Fibroblast of upper back skin (primary cell): ENCODE measurements at regions not wholly inside any gene's neighbourhood (a gene's known extent, or its start where the extent isn't known, plus 50 kb on each side); places are given as distances from the start of the nearest gene placed in this dataset.

ENCODE experiments used
- DNase-seq: peaks from one replicate; pipeline ENCODE4 v3.0.0-alpha.2; 2013

DNA sequence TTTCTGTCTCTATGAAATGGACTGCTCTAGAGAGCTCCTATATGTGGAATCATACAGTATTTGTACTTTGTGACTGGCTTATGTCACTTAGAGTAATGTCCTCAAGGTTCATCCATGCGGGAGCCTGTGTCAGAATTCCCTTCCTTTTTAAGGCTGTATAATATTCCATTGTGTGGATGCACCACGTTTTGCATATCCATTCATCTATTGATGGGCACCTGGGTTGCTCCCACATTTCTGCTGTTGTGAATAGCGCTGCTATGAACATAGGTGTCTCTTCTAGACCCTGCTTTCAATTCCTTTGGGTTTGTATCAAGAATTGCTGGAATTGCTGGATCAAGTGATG, 155.4 kb downstream of the BMP7 start:
- no peak for DNase-seq

DNA sequence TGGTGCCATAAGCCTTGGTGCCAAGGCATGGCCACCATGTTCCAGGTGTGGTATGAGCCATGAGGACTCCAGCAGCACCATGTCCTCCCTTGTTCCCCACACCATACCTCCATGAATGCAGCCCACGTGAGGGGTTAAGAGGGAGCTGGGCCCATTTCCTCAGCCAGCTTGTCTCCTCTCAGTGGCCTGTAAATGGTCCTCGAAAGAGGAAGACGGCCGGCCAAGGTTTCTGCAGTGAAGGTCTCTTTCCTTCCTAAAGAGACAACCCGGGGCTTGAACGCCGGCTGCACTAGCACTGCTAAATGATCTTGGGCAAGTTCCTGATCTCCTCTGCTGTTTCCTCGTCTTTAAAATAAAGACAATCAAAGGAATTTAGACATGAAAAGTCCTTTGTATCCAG, 154.0 kb downstream of the BMP7 start:
- no peak for DNase-seq

DNA sequence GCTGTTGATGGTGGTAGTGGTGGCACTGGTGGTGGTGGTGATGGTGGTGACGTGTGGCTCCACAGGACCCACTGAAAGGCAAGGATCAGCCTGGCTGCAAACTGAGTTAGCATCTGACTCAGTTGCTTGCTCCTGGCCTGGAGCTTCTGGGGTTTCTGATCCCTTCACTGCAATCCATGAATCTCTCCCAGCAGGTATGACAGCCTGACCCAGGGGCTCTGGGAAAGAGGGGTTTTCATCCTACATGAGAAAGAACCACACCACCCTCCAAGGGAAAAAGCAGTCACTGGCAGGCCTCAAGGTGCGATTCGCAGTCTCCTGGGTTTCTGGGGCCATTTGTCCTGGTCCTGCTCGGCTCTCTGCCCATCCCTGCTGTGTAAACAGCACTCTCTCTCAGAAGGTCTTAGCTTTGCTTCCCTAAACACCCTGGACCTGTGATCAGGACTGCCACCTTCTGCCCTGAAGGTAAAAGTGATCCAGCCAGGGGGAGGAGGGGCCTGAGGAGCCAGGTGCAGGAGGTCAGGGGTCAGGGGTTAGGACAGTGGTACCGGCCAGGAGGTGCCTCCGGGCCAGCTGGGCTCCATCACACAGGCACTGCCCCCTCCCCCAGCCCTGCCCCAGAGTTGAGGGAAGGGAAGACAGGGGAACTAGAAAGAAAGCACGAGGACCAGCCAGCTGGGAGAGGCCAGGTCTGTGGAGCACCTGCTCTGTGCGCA, 152.0 kb downstream of the BMP7 start:
- no peak for DNase-seq

DNA sequence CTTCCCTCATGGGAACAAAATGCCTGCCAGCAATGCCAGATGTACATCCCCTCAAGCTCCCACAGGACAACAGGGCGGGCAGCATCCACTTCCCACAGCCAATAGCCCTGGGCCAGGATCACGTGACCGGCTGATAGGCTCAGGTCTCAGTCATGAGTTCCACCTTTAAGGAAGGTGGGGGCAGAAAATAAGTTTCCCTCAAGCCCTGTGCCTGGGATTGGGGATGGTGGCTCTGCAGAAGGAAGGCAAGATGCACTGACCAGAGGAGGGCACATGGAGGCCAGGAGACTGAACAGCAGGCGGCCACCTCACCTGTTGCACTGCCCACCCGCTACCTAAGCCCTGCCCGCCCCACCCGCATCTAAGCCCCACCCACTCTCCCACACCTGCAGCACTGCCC, 149.1 kb downstream of the BMP7 start:
- no peak for DNase-seq

DNA sequence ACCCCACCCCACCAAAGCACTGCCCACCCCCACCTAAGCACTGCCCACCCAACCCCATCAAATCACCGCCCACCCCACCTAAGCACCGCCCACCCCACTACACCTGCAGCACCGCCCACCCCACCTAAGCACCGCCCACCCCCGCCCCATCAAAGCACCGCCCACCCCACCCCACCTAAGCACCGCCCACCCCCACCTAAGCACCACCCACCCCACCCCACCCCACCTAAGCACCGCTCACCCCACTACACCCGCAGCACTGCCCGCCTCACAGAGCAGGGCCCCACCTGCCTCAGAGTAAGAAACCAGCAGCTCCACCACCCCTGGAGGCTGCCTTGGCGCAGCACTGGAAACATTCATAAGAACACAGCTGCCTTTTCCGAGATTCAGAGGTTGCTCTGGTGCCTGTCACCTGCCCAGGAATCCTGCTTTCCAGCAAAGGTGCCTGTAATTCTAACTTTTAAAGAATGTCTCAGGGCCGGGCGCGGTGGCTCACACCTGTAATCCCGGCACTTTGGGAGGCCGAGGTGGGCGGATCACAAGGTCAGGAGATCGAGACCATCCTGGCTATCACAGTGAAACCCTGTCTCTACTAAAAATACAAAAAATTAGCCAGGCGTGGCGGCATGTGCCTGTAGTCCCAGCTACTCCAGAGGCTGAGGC, 148.2 kb downstream of the BMP7 start:
- no peak for DNase-seq
